Vagina (tissue), 2 donors: ENCODE measurements at regions not wholly inside any gene's neighbourhood (a gene's known extent, or its start where the extent isn't known, plus 50 kb on each side); places are given as distances from the start of the nearest gene placed in this dataset.

Experiments
- DNase-seq, 2 donors: peaks; one replicate each; pipeline ENCODE4 v3.0.0-alpha.2; 2017; ENCODE audit errors: extremely low spot score in 2 of 2
- H3K27ac ChIP-seq: fragments of 200-600 bp; sonication (generic); one replicate; pipeline ENCODE4 v1.5.1; 2019
- H3K27me3 ChIP-seq: fragments of 200-600 bp; sonication (generic); one replicate; pipeline ENCODE4 v1.5.1; 2019
- H3K36me3 ChIP-seq, 2 donors: fragments of 200-600 bp; sonication (generic); one replicate each; pipeline ENCODE4 v1.5.1; 2017 to 2019
- H3K4me1 ChIP-seq: fragments of 200-600 bp; sonication (generic); one replicate; pipeline ENCODE4 v1.5.1; 2019
- H3K4me3 ChIP-seq, 2 donors: fragments of 200-600 bp; sonication (generic); 1 replicate in 1 of 2; 2 replicates in 1 of 2; pipeline ENCODE4 v1.5.1; 2016 to 2019
- H3K9me3 ChIP-seq: fragments of 200-600 bp; sonication (generic); one replicate; pipeline ENCODE4 v1.5.1; 2019
- POLR2A ChIP-seq, 2 donors: fragments of 450-650 bp; IDR thresholded peaks; one replicate each; pipeline ENCODE4 v1.6.1; 2017; ENCODE audit warnings: antibody characterized with exemption in 2 of 2, mild to moderate bottlenecking in 2 of 2, moderate library complexity in 2 of 2
- POLR2AphosphoS5 ChIP-seq, 2 donors: sonication (generic); formaldehyde crosslinking; IDR thresholded peaks; one replicate each; pipeline ENCODE4 v1.9.0; 2017; ENCODE audit warnings: antibody characterized with exemption in 2 of 2, mild to moderate bottlenecking in 2 of 2, low read depth in 1 of 2; ENCODE audit not compliant: insufficient read depth in 1 of 2
- intact Hi-C: fragments of 100-400 bp; cut with DNase I; formaldehyde crosslinking; loops from one replicate; pipeline ENCODE4 v1.15.1; 2023
- TF ChIP-seq, protein P1 (sequence below), 3 experiments: fragments of 450-650 bp in 2 of 3; fragments of 200-600 bp in 1 of 3; sonication (generic) in 1 of 3; IDR thresholded peaks; one replicate each; pipeline ENCODE4 v1.5.1; 2017 to 2019; ENCODE audit warnings: antibody characterized with exemption in 3 of 3, mild to moderate bottlenecking in 2 of 3, moderate library complexity in 2 of 3

DNA sequence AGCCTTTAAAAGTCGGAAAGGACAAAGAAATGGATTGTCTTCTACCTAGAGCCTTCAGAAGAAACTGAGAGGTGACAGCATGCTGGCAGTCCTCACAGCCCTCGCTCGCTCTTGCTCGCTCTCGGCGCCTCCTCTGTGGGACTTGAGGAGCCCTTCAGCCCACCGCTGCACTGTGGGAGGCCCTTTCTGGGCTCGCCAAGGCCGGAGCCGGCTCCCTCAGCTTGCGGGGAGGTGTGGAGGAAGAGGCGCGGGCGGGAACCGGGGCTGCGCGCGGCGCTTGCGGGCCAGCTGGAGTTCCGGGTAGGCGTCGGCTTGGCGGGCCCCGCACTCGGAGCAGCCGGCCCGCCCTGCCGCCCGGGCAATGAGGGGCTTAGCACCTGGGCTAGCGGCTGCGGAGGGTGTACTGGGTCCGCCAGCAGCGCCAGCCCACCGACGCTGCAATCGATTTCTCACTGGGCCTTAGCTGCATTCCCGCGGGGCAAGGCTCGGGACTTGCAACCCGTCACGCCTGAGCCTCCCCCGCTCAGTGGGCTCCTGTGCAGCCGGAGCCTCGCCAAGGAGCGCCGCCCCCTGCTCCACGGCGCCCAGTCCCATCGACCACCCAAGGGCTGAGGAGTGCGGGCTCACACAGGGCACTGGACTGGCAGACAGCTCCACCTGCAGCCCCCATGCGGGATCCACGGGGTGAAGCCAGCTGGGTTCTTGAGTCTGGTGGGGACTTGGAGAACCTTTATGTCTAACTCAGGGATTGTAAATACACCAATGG, 953.8 kb upstream of the GBE1 start:
- intact Hi-C loops = no loop called here

DNA sequence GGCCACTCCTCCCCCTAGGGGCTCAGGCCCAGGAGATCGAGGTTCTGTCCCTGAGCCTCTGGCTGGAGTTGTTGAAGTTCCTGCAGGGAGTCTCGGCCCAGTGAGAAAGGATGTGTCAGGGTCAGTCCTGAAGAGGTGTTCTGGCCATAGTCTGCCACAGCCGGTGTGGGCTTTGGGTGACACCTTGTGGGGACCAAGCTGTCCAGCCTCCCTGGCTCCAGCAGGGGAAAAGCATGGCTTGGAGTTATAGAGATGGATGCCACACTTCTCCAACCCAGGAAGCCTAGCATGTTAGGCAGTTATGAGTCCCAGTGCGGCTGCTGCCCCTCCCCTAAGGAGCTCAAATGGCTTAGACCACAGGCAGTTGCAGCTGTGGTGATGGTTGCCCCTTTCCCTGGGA, 945.6 kb upstream of the GBE1 start:
- intact Hi-C loops = no loop called here
- no peaks in the 10 kb centered on the region for H3K36me3 ChIP-seq
- H3K4me3 ChIP-seq = no peak overlapping the region
- no peaks in the 10 kb centered on the region for H3K9me3 ChIP-seq
- H3K27ac ChIP-seq = no peak overlapping the region
- H3K4me1 ChIP-seq = no peaks in the 10 kb centered on the region
- no peak for TF ChIP-seq POLR2AphosphoS5 (IDR thresholded peaks at IDR 0.05; ENCODE audit: insufficient read depth in 1 of 2, low read depth in 1 of 2)
- TF ChIP-seq, protein P1, sequence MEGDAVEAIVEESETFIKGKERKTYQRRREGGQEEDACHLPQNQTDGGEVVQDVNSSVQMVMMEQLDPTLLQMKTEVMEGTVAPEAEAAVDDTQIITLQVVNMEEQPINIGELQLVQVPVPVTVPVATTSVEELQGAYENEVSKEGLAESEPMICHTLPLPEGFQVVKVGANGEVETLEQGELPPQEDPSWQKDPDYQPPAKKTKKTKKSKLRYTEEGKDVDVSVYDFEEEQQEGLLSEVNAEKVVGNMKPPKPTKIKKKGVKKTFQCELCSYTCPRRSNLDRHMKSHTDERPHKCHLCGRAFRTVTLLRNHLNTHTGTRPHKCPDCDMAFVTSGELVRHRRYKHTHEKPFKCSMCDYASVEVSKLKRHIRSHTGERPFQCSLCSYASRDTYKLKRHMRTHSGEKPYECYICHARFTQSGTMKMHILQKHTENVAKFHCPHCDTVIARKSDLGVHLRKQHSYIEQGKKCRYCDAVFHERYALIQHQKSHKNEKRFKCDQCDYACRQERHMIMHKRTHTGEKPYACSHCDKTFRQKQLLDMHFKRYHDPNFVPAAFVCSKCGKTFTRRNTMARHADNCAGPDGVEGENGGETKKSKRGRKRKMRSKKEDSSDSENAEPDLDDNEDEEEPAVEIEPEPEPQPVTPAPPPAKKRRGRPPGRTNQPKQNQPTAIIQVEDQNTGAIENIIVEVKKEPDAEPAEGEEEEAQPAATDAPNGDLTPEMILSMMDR (IDR thresholded peaks at IDR 0.05) = no peak
- TF ChIP-seq POLR2A (IDR thresholded peaks at IDR 0.05) = no peak
- no peaks in the 10 kb centered on the region for H3K27me3 ChIP-seq
- DNase-seq = no peak

More for the DNA sequence above, 953.8 kb upstream of the GBE1 start:
- H3K27me3 ChIP-seq = no peaks in the 10 kb centered on the region
- TF ChIP-seq, protein P1 (IDR thresholded peaks at IDR 0.05) = no peak
- no peak for TF ChIP-seq POLR2AphosphoS5 (IDR thresholded peaks at IDR 0.05; ENCODE audit: insufficient read depth in 1 of 2, low read depth in 1 of 2)
- TF ChIP-seq POLR2A (IDR thresholded peaks at IDR 0.05) = no peak
- no peaks in the 10 kb centered on the region for H3K36me3 ChIP-seq
- H3K4me1 ChIP-seq = no peaks in the 10 kb centered on the region
- H3K9me3 ChIP-seq = no peaks in the 10 kb centered on the region
- DNase-seq = no peak
- H3K27ac ChIP-seq = no peak overlapping the region
- H3K4me3 ChIP-seq = no peak overlapping the region

DNA sequence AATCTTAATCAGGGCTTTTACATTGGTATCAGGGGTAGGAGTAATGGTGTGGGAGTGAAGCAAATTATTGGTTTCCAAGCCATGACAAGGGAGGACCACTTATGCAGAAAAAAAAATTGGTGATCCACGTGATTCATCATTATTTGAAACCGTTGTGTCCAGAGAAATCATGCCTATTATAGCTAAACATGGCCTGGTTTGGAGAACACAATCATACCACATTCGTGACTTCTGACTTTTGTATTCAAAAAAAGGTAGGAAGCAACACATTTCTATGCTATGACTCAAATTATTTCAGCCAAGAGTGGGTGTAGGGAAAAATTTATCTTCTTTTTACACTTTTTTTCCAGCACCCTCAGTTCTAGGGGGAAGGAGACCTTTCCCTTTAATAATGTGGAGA, 924.3 kb upstream of the GBE1 start:
- H3K27me3 ChIP-seq = no peaks in the 10 kb centered on the region
- H3K4me3 ChIP-seq = no peak overlapping the region
- no peaks in the 10 kb centered on the region for H3K4me1 ChIP-seq
- no peaks in the 10 kb centered on the region for H3K36me3 ChIP-seq
- TF ChIP-seq, protein P1 (IDR thresholded peaks at IDR 0.05) = no peak
- TF ChIP-seq POLR2AphosphoS5 (IDR thresholded peaks at IDR 0.05; ENCODE audit: insufficient read depth in 1 of 2, low read depth in 1 of 2) (no peak), POLR2A (IDR thresholded peaks at IDR 0.05) (no peak)
- no peaks in the 10 kb centered on the region for H3K9me3 ChIP-seq
- no peak for DNase-seq
- intact Hi-C loops = no loop called here
- no peak overlapping the region for H3K27ac ChIP-seq

DNA sequence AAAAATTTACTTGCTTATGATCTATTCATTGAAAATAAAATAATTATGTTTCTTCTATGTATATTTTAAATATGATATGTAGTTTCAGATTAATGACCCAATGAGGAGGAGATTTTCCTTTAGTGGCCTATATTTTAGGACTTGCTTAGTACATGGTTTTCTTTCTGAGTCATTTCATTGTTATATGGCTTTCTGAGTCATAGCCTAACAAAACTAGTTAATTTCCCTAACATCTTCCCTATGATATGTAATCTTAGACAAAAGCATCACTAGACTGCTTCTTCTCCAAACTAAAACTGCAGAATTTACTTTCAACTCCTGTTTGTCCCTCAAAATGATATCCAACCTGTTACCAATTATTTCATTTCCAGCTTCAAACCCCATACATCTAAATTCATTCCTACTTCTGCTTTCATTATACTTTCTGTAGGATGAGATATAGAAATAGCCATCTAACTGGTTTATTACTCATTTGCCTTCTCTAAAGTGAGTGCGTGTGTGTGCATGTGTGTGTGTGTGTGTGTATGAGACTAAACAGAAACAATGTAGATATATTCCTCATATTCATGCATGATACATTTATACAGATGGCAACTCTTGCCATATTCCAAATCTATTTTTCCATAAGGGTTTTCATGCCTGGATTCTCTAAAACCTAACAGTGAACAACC, 915.0 kb upstream of the GBE1 start:
- H3K27me3 ChIP-seq = no peaks in the 10 kb centered on the region
- DNase-seq = no peak
- H3K4me3 ChIP-seq = no peak overlapping the region
- TF ChIP-seq, protein P1 (IDR thresholded peaks at IDR 0.05) = no peak
- TF ChIP-seq POLR2AphosphoS5 (IDR thresholded peaks at IDR 0.05; ENCODE audit: insufficient read depth in 1 of 2, low read depth in 1 of 2) = no peak
- TF ChIP-seq POLR2A (IDR thresholded peaks at IDR 0.05) = no peak
- H3K4me1 ChIP-seq = no peaks in the 10 kb centered on the region
- no peak overlapping the region for H3K27ac ChIP-seq
- intact Hi-C loops = no loop called here
- no peaks in the 10 kb centered on the region for H3K36me3 ChIP-seq
- H3K9me3 ChIP-seq = no peaks in the 10 kb centered on the region

DNA sequence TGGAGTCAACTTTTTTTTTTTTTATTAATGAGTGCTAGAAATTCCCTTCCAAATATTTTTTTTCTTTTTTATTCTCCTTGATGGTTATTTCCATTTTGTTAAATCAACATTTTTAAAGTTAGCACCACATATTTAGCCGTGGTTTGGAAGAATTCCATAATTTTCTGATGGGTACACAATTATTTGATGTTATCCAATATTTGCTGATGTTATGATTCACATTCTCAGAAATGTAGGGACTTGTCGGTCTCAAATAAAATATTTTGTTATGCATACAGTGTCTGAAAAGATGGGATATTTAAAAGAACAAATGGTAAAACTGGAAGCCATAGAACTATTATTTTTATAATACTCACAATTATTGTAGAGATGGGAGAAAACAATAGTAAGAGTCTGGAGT, 911.5 kb upstream of the GBE1 start:
- H3K4me3 ChIP-seq = no peak overlapping the region
- intact Hi-C loops = no loop called here
- TF ChIP-seq POLR2A (IDR thresholded peaks at IDR 0.05) = no peak
- TF ChIP-seq POLR2AphosphoS5 (IDR thresholded peaks at IDR 0.05; ENCODE audit: insufficient read depth in 1 of 2, low read depth in 1 of 2) = no peak
- TF ChIP-seq, protein P1 (IDR thresholded peaks at IDR 0.05) = no peak
- no peaks in the 10 kb centered on the region for H3K27me3 ChIP-seq
- H3K27ac ChIP-seq = no peak overlapping the region
- no peaks in the 10 kb centered on the region for H3K36me3 ChIP-seq
- no peaks in the 10 kb centered on the region for H3K9me3 ChIP-seq
- no peaks in the 10 kb centered on the region for H3K4me1 ChIP-seq
- DNase-seq = no peak
